Panc1 (cell line): ENCODE measurements at regions not wholly inside any gene's neighbourhood (a gene's known extent, or its start where the extent isn't known, plus 50 kb on each side); places are given as distances from the start of the nearest gene placed in this dataset.

Experiments used
- ATAC-seq: fragments of 200-7000 bp; cut with Tn5 transposase; 2 replicates; pipeline ENCODE4 v1.9.1; 2020; ENCODE audit warnings: mild to moderate bottlenecking, moderate library complexity
- BruUV-seq: library from RNA; stranded (reverse); fragments of 400-500 nt; replicated peaks from 2 replicates; lab custom pipeline; 2021; lab: Mats Ljungman, UMichigan
- CTCF ChIA-PET: fragments of 300-600 bp; sonication (Branson Sonifier 250); formaldehyde crosslinking; loops from one replicate; lab custom pipeline; 2022; ENCODE audit warnings: antibody characterized with exemption; lab: Charles Lee
- POLR2A ChIA-PET: fragments of 300-600 bp; sonication (Branson Sonifier 250); formaldehyde crosslinking; loops from one replicate; lab custom pipeline; 2022; ENCODE audit warnings: antibody characterized with exemption; lab: Charles Lee
- DNase-seq: peaks from one replicate; pipeline ENCODE4 v3.0.0-alpha.2; 2010; ENCODE audit warnings: low read depth, low spot score
- H3K27ac ChIP-seq: 2 replicates; pipeline ENCODE4 v1.5.1; 2011; ENCODE audit warnings: mild to moderate bottlenecking, low read length, inconsistent platforms
- H3K27me3 ChIP-seq: fragments of 200-500 bp; sonication (Bioruptor generic); 2 replicates; pipeline ENCODE4 v1.6.0; 2014; ENCODE audit warnings: low read length, inconsistent platforms; ENCODE audit not compliant: control insufficient read depth, insufficient read depth
- H3K36me3 ChIP-seq: fragments of 200-500 bp; sonication (Bioruptor generic); 2 replicates; pipeline ENCODE4 v1.5.1; 2014; ENCODE audit warnings: inconsistent platforms, mild to moderate bottlenecking, low read length, moderate library complexity; ENCODE audit not compliant: control insufficient read depth, insufficient read depth
- H3K4me1 ChIP-seq: 2 replicates; pipeline ENCODE4 v1.5.1; 2011; ENCODE audit warnings: inconsistent platforms, mild to moderate bottlenecking, low read length, moderate library complexity; ENCODE audit not compliant: control insufficient read depth, insufficient read depth
- H3K4me3 ChIP-seq, 2 experiments: 2 replicates each; pipeline ENCODE4 v1.5.1; 2011 to 2012; ENCODE audit warnings: low read depth in 2 of 2, low read length in 2 of 2, mild to moderate bottlenecking in 2 of 2, inconsistent platforms in 1 of 2, moderate library complexity in 1 of 2
- H3K9me3 ChIP-seq: fragments of 200-500 bp; sonication (Bioruptor generic); 2 replicates; pipeline ENCODE4 v1.5.1; 2014; ENCODE audit warnings: low read depth, mild to moderate bottlenecking, inconsistent platforms, low read length, moderate library complexity; ENCODE audit not compliant: control insufficient read depth, insufficient read depth
- CTCF ChIP-seq: fragments of 450-650 bp; IDR thresholded peaks from 2 replicates; pipeline ENCODE4 v1.5.1; 2017; ENCODE audit warnings: mild to moderate bottlenecking
- POLR2AphosphoS5 ChIP-seq: IDR thresholded peaks from 2 replicates; pipeline ENCODE4 v1.6.1; 2012; ENCODE audit warnings: mild to moderate bottlenecking, low read depth, low read length, moderate library complexity
- REST ChIP-seq, 2 experiments: IDR thresholded peaks; 2 replicates each; pipeline ENCODE4 v1.6.1; 2011 to 2012; ENCODE audit warnings: low read depth in 2 of 2, control low read depth in 1 of 2, low read length in 1 of 2, mild to moderate bottlenecking in 1 of 2, moderate library complexity in 1 of 2; ENCODE audit not compliant: insufficient read depth in 1 of 2
- SIN3A ChIP-seq: IDR thresholded peaks from 2 replicates; pipeline ENCODE4 v1.6.1; 2012; ENCODE audit warnings: low read depth, mild to moderate bottlenecking, low read length, moderate library complexity, borderline replicate concordance; ENCODE audit not compliant: insufficient read depth
- TCF7L2 ChIP-seq: IDR thresholded peaks from 2 replicates; pipeline ENCODE4 v1.6.1; 2011; ENCODE audit warnings: mild to moderate bottlenecking, low read depth, low read length, inconsistent platforms
- in situ Hi-C: cut with HindIII; loops from 2 replicates; pipeline ENCODE4 v1.10.0; 2016; ENCODE audit warnings: low sequenced_read_pairs, low pct_unique_long_range_greater_than_20kb
- intact Hi-C: fragments of 100-400 bp; cut with micrococcal nuclease; formaldehyde crosslinking; loops from one replicate; pipeline ENCODE4 v1.10.0; 2022; ENCODE audit not compliant: unreplicated experiment

GRCh38 chr17:55990332-55991006 lies 162.8 kb upstream of the ANKFN1 start:
- ChIA-PET CTCF (no interaction called here), POLR2A (no interaction called here)
- Histone ChIP-seq H3K36me3 (no peaks in the 10 kb centered on the region), H3K4me1 (no peaks in the 10 kb centered on the region), H3K27ac (no peak overlapping the region), H3K4me3 (no peak overlapping the region), H3K27me3 (no peaks in the 10 kb centered on the region), H3K9me3 (no peaks in the 10 kb centered on the region)
- TF ChIP-seq TCF7L2 (peak; percentile 44; the same call in 1 of the 2 replicates), POLR2AphosphoS5 (no peak), REST (IDR thresholded peaks at IDR 0.05; ENCODE audit: insufficient read depth in 1 of 2, low read depth in 2 of 2, low read length in 1 of 2) (no peak)
- ATAC-seq (no peak), DNase-seq (no peak)
- in situ Hi-C loops (no loop called here), intact Hi-C loops (no loop called here)
- BruUV-seq: no TSS peak

- Histone ChIP-seq H3K4me1 (no peaks in the 10 kb centered on the region), H3K9me3 (peaks cover 7% of the 10 kb centered on the region; the same call in 1 of the 2 replicates), H3K4me3 (no peak overlapping the region), H3K27ac (no peak overlapping the region), H3K36me3 (no peaks in the 10 kb centered on the region; the same call in 1 of the 2 replicates), H3K27me3 (no peaks in the 10 kb centered on the region)
- intact Hi-C loops: no loop called here
- no TSS peak for BruUV-seq
- DNase-seq: no peak
- in situ Hi-C loops: no loop called here
- CTCF ChIA-PET: no interaction called here
- TF ChIP-seq SIN3A: no peak
- no peak for TF ChIP-seq POLR2AphosphoS5
- TF ChIP-seq TCF7L2: no peak
- no peak; the same call in 1 of the 2 replicates for TF ChIP-seq CTCF
- no peak for TF ChIP-seq REST (IDR thresholded peaks at IDR 0.05; ENCODE audit: insufficient read depth in 1 of 2, low read depth in 2 of 2, low read length in 1 of 2)
- POLR2A ChIA-PET: no interaction called here
- ATAC-seq: no peak
Observed at GRCh38 chr17:55996826-55997225, 156.4 kb upstream of the ANKFN1 start.
